ENCODE measurements at regions not wholly inside any gene's neighbourhood (a gene's known extent, or its start where the extent isn't known, plus 50 kb on each side); places are given as distances from the start of the nearest gene placed in this dataset.

GRCh38 chr5:82403724-82404123 is 125.6 kb upstream of the RPS23 start:
- no peaks in the 10 kb centered on the region for H3K27me3 ChIP-seq
- DNase-seq, result no peak
- H3K4me1 ChIP-seq, result peaks cover 0 to 26% (median 12%) of the 10 kb centered on the region in 4 donors
- no peak for TF ChIP-seq CTCF (IDR thresholded peaks at IDR 0.05)
- intact Hi-C loops (cut with DNase I; ENCODE audit: low total_unique reads), result no loop called here
- H3K36me3 ChIP-seq, result no peaks in the 10 kb centered on the region
- no peak overlapping the region for H3K4me3 ChIP-seq
- H3K9me3 ChIP-seq, result peaks cover 0 to 12% (median 10%) of the 10 kb centered on the region in 3 donors
- H3K27ac ChIP-seq, result no peak overlapping the region

GRCh38 chr5:82403026-82403425 is 124.9 kb upstream of the RPS23 start:
- no peak overlapping the region for H3K27ac ChIP-seq
- peaks cover 0 to 12% (median 10%) of the 10 kb centered on the region in 3 donors for H3K9me3 ChIP-seq
- peaks cover 0 to 26% (median 12%) of the 10 kb centered on the region in 4 donors for H3K4me1 ChIP-seq
- no peaks in the 10 kb centered on the region for H3K27me3 ChIP-seq
- no peak overlapping the region for H3K4me3 ChIP-seq
- no peak for DNase-seq
- intact Hi-C loops (cut with DNase I; ENCODE audit: low total_unique reads), result no loop called here
- H3K36me3 ChIP-seq, result no peaks in the 10 kb centered on the region
- no peak for TF ChIP-seq CTCF (IDR thresholded peaks at IDR 0.05)

- Histone ChIP-seq H3K9me3 (peaks cover 0 to 5% (median 1%) of the 10 kb centered on the region in 3 donors), H3K4me3 (no peak overlapping the region), H3K27ac (no peak overlapping the region), H3K27me3 (no peaks in the 10 kb centered on the region), H3K4me1 (peaks cover 0 to 16% (median 4%) of the 10 kb centered on the region in 4 donors), H3K36me3 (no peaks in the 10 kb centered on the region)
- no peak for DNase-seq
- TF ChIP-seq CTCF (IDR thresholded peaks at IDR 0.05), result no peak
- intact Hi-C loops (cut with DNase I; ENCODE audit: low total_unique reads), result no loop called here
Observed at GRCh38 chr5:82399111-82399510, 121.0 kb upstream of the RPS23 start.

GRCh38 chr5:82397741-82398320 is 119.7 kb upstream of the RPS23 start:
- Histone ChIP-seq H3K9me3 (no peaks in the 10 kb centered on the region), H3K4me3 (no peak overlapping the region), H3K27me3 (no peaks in the 10 kb centered on the region), H3K36me3 (no peaks in the 10 kb centered on the region), H3K4me1 (peaks cover 0 to 16% (median 4%) of the 10 kb centered on the region in 4 donors), H3K27ac (peak overlapping the region; percentile 78 to 80)
- no peak for TF ChIP-seq CTCF (IDR thresholded peaks at IDR 0.05)
- intact Hi-C loops (cut with DNase I; ENCODE audit: low total_unique reads), result no loop called here
- DNase-seq, result no peak

- intact Hi-C loops (cut with DNase I; ENCODE audit: low total_unique reads), result no loop called here
Observed at GRCh38 chr5:82396871-82397514, 118.8 kb upstream of the RPS23 start.

More at GRCh38 chr5:82396871-82397514, 118.8 kb upstream of the RPS23 start:
- no peaks in the 10 kb centered on the region for H3K9me3 ChIP-seq
- peak overlapping the region; percentile 78 to 80 for H3K27ac ChIP-seq
- peak; percentile 86 to 95 for DNase-seq
- H3K27me3 ChIP-seq, result no peaks in the 10 kb centered on the region
- H3K4me3 ChIP-seq, result no peak overlapping the region
- no peak for TF ChIP-seq CTCF (IDR thresholded peaks at IDR 0.05)
- peaks cover 0 to 16% (median 4%) of the 10 kb centered on the region in 4 donors for H3K4me1 ChIP-seq
- H3K36me3 ChIP-seq, result no peaks in the 10 kb centered on the region

Measured in tibial artery (tissue), 4 donors.